ENCODE measurements at regions not wholly inside any gene's neighbourhood (a gene's known extent, or its start where the extent isn't known, plus 50 kb on each side); places are given as distances from the start of the nearest gene placed in this dataset.

DNA sequence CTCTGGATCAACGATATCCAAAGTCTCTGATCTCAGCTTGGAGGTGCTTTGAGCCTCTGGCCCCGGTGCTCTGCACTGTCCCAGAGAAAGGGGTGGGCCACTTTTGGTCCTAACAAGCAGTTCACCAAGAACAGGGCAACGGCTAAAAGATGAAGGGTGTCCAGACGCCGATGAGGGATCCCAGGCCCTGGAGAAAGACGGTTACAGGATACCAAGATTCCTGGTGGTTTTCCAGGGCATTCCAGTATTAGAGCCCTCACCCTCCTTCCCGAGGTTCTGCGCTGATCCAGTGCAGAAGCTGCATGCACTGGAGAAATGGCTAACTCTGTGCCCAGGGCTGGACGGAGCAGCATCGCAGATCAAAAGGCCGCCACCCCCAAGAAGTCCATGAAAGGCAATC lies 149.9 kb upstream of the IRF2BP2 start:
- Histone ChIP-seq H2AFZ (ENCODE audit: low read depth) (no peak overlapping the region), H3K4me2 (no peak overlapping the region), H3K36me3 (replicated peaks in 1 of 2; ENCODE audit: control insufficient read depth in 1 of 2, insufficient read depth in 2 of 2, low read length in 1 of 2) (no peaks in the 10 kb centered on the region), H4K20me1 (ENCODE audit: insufficient read depth) (no peaks in the 10 kb centered on the region), H3K9me2 (no peaks in the 10 kb centered on the region), H3K79me2 (ENCODE audit: insufficient read depth) (no peaks in the 10 kb centered on the region), H3K27ac (ENCODE audit: low read depth in 2 of 2, low read length in 1 of 2) (no peak overlapping the region), H3K4me1 (ENCODE audit: control insufficient read depth in 1 of 2, insufficient read depth in 2 of 2, low read depth in 1 of 2, low read length in 1 of 2) (peaks cover 6 to 18% of the 10 kb centered on the region in 2 experiments; a peak in 2 of 4 replicates), H3K4me3 (ENCODE audit: low read depth in 2 of 2, low read length in 1 of 2) (no peak overlapping the region), H3K9me3 (no peaks in the 10 kb centered on the region), H3K9ac (no peak overlapping the region), H3K27me3 (ENCODE audit: insufficient read depth) (no peaks in the 10 kb centered on the region), H3F3A (replicated peaks; ENCODE audit: insufficient read depth) (no peaks in the 10 kb centered on the region)
- no peak for DNase-seq
- ChIA-PET CTCF (no interaction called here), POLR2A (no interaction called here)
- 97% methylated on average over 6 of the region's 11 CpGs for WGBS (ENCODE audit: low lambda C conversion rate)
- TF ChIP-seq YY1 (IDR thresholded peaks at IDR 0.05; ENCODE audit: low read depth) (no peak), TEAD4 (IDR thresholded peaks at IDR 0.05; ENCODE audit: borderline replicate concordance, insufficient read depth) (no peak), MXI1 (IDR thresholded peaks at IDR 0.05; ENCODE audit: low read depth, low read length) (no peak), SIN3A (IDR thresholded peaks at IDR 0.05; ENCODE audit: borderline replicate concordance, low read depth, low read length) (no peak), FOXM1 (IDR thresholded peaks at IDR 0.05; ENCODE audit: low read depth) (no peak), EP300 (IDR thresholded peaks at IDR 0.05; ENCODE audit: borderline replicate concordance in 1 of 2, low read depth in 1 of 2, low read length in 1 of 2) (no peak), RCOR1 (IDR thresholded peaks at IDR 0.05; ENCODE audit: low read length) (no peak), MEF2A (IDR thresholded peaks at IDR 0.05; ENCODE audit: borderline replicate concordance, low read depth) (no peak), GATA2 (CRISPR knock-in tag; IDR thresholded peaks at IDR 0.05) (no peak), TCF12 (IDR thresholded peaks at IDR 0.05) (no peak), JUND (IDR thresholded peaks at IDR 0.05) (no peak)
- TF ChIP-seq, protein P1, sequence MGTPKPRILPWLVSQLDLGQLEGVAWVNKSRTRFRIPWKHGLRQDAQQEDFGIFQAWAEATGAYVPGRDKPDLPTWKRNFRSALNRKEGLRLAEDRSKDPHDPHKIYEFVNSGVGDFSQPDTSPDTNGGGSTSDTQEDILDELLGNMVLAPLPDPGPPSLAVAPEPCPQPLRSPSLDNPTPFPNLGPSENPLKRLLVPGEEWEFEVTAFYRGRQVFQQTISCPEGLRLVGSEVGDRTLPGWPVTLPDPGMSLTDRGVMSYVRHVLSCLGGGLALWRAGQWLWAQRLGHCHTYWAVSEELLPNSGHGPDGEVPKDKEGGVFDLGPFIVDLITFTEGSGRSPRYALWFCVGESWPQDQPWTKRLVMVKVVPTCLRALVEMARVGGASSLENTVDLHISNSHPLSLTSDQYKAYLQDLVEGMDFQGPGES (IDR thresholded peaks at IDR 0.05; ENCODE audit: low read depth, low read length), result no peak
- TF ChIP-seq, protein P2, sequence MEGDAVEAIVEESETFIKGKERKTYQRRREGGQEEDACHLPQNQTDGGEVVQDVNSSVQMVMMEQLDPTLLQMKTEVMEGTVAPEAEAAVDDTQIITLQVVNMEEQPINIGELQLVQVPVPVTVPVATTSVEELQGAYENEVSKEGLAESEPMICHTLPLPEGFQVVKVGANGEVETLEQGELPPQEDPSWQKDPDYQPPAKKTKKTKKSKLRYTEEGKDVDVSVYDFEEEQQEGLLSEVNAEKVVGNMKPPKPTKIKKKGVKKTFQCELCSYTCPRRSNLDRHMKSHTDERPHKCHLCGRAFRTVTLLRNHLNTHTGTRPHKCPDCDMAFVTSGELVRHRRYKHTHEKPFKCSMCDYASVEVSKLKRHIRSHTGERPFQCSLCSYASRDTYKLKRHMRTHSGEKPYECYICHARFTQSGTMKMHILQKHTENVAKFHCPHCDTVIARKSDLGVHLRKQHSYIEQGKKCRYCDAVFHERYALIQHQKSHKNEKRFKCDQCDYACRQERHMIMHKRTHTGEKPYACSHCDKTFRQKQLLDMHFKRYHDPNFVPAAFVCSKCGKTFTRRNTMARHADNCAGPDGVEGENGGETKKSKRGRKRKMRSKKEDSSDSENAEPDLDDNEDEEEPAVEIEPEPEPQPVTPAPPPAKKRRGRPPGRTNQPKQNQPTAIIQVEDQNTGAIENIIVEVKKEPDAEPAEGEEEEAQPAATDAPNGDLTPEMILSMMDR (IDR thresholded peaks at IDR 0.05), result no peak
- TF ChIP-seq, protein P3, sequence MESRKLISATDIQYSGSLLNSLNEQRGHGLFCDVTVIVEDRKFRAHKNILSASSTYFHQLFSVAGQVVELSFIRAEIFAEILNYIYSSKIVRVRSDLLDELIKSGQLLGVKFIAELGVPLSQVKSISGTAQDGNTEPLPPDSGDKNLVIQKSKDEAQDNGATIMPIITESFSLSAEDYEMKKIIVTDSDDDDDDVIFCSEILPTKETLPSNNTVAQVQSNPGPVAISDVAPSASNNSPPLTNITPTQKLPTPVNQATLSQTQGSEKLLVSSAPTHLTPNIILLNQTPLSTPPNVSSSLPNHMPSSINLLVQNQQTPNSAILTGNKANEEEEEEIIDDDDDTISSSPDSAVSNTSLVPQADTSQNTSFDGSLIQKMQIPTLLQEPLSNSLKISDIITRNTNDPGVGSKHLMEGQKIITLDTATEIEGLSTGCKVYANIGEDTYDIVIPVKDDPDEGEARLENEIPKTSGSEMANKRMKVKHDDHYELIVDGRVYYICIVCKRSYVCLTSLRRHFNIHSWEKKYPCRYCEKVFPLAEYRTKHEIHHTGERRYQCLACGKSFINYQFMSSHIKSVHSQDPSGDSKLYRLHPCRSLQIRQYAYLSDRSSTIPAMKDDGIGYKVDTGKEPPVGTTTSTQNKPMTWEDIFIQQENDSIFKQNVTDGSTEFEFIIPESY (IDR thresholded peaks at IDR 0.05; ENCODE audit: borderline replicate concordance, low read depth), result no peak
- TF ChIP-seq, protein P4, sequence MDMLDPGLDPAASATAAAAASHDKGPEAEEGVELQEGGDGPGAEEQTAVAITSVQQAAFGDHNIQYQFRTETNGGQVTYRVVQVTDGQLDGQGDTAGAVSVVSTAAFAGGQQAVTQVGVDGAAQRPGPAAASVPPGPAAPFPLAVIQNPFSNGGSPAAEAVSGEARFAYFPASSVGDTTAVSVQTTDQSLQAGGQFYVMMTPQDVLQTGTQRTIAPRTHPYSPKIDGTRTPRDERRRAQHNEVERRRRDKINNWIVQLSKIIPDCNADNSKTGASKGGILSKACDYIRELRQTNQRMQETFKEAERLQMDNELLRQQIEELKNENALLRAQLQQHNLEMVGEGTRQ (IDR thresholded peaks at IDR 0.05; ENCODE audit: borderline replicate concordance, low read depth, low read length), result no peak
- TF ChIP-seq, protein P5, sequence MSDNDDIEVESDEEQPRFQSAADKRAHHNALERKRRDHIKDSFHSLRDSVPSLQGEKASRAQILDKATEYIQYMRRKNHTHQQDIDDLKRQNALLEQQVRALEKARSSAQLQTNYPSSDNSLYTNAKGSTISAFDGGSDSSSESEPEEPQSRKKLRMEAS (IDR thresholded peaks at IDR 0.05; ENCODE audit: low read depth), result no peak
- TF ChIP-seq, protein P6, sequence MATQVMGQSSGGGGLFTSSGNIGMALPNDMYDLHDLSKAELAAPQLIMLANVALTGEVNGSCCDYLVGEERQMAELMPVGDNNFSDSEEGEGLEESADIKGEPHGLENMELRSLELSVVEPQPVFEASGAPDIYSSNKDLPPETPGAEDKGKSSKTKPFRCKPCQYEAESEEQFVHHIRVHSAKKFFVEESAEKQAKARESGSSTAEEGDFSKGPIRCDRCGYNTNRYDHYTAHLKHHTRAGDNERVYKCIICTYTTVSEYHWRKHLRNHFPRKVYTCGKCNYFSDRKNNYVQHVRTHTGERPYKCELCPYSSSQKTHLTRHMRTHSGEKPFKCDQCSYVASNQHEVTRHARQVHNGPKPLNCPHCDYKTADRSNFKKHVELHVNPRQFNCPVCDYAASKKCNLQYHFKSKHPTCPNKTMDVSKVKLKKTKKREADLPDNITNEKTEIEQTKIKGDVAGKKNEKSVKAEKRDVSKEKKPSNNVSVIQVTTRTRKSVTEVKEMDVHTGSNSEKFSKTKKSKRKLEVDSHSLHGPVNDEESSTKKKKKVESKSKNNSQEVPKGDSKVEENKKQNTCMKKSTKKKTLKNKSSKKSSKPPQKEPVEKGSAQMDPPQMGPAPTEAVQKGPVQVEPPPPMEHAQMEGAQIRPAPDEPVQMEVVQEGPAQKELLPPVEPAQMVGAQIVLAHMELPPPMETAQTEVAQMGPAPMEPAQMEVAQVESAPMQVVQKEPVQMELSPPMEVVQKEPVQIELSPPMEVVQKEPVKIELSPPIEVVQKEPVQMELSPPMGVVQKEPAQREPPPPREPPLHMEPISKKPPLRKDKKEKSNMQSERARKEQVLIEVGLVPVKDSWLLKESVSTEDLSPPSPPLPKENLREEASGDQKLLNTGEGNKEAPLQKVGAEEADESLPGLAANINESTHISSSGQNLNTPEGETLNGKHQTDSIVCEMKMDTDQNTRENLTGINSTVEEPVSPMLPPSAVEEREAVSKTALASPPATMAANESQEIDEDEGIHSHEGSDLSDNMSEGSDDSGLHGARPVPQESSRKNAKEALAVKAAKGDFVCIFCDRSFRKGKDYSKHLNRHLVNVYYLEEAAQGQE (IDR thresholded peaks at IDR 0.05; ENCODE audit: low read depth, low read length), result no peak

All from SK-N-SH (cell line).